Vagina (tissue), 2 donors: ENCODE measurements at regions not wholly inside any gene's neighbourhood (a gene's known extent, or its start where the extent isn't known, plus 50 kb on each side); places are given as distances from the start of the nearest gene placed in this dataset.

Experiments used
- DNase-seq, 2 donors: peaks; one replicate each; pipeline ENCODE4 v3.0.0-alpha.2; 2017; ENCODE audit errors: extremely low spot score in 2 of 2
- H3K27ac ChIP-seq: fragments of 200-600 bp; sonication (generic); one replicate; pipeline ENCODE4 v1.5.1; 2019
- H3K27me3 ChIP-seq: fragments of 200-600 bp; sonication (generic); one replicate; pipeline ENCODE4 v1.5.1; 2019
- H3K36me3 ChIP-seq, 2 donors: fragments of 200-600 bp; sonication (generic); one replicate each; pipeline ENCODE4 v1.5.1; 2017 to 2019
- H3K4me1 ChIP-seq: fragments of 200-600 bp; sonication (generic); one replicate; pipeline ENCODE4 v1.5.1; 2019
- H3K4me3 ChIP-seq, 2 donors: fragments of 200-600 bp; sonication (generic); 1 replicate in 1 of 2; 2 replicates in 1 of 2; pipeline ENCODE4 v1.5.1; 2016 to 2019
- H3K9me3 ChIP-seq: fragments of 200-600 bp; sonication (generic); one replicate; pipeline ENCODE4 v1.5.1; 2019
- CTCF ChIP-seq, 3 experiments: fragments of 450-650 bp in 2 of 3; fragments of 200-600 bp in 1 of 3; sonication (generic) in 1 of 3; IDR thresholded peaks; one replicate each; pipeline ENCODE4 v1.5.1; 2017 to 2019; ENCODE audit warnings: antibody characterized with exemption in 3 of 3, mild to moderate bottlenecking in 2 of 3, moderate library complexity in 2 of 3
- POLR2A ChIP-seq, 2 donors: fragments of 450-650 bp; IDR thresholded peaks; one replicate each; pipeline ENCODE4 v1.6.1; 2017; ENCODE audit warnings: antibody characterized with exemption in 2 of 2, mild to moderate bottlenecking in 2 of 2, moderate library complexity in 2 of 2
- POLR2AphosphoS5 ChIP-seq, 2 donors: sonication (generic); formaldehyde crosslinking; IDR thresholded peaks; one replicate each; pipeline ENCODE4 v1.9.0; 2017; ENCODE audit warnings: antibody characterized with exemption in 2 of 2, mild to moderate bottlenecking in 2 of 2, low read depth in 1 of 2; ENCODE audit not compliant: insufficient read depth in 1 of 2
- intact Hi-C: fragments of 100-400 bp; cut with DNase I; formaldehyde crosslinking; loops from one replicate; pipeline ENCODE4 v1.15.1; 2023

GRCh38 chr12:89289720-89290119, 62.6 kb downstream of the DUSP6 start:
- H3K9me3 ChIP-seq, result no peaks in the 10 kb centered on the region
- no peak for DNase-seq
- no peaks in the 10 kb centered on the region for H3K36me3 ChIP-seq
- no peaks in the 10 kb centered on the region for H3K4me1 ChIP-seq
- no peaks in the 10 kb centered on the region for H3K27me3 ChIP-seq
- no peak for TF ChIP-seq POLR2A (IDR thresholded peaks at IDR 0.05)
- TF ChIP-seq POLR2AphosphoS5 (IDR thresholded peaks at IDR 0.05; ENCODE audit: insufficient read depth in 1 of 2, low read depth in 1 of 2), result no peak
- TF ChIP-seq CTCF (IDR thresholded peaks at IDR 0.05), result no peak
- H3K4me3 ChIP-seq, result no peak overlapping the region
- intact Hi-C loops, result no loop called here
- no peak overlapping the region for H3K27ac ChIP-seq

- Histone ChIP-seq H3K36me3 (no peaks in the 10 kb centered on the region), H3K4me1 (no peaks in the 10 kb centered on the region), H3K4me3 (no peak overlapping the region), H3K9me3 (no peaks in the 10 kb centered on the region), H3K27me3 (no peaks in the 10 kb centered on the region), H3K27ac (no peak overlapping the region)
- intact Hi-C loops, result no loop called here
- DNase-seq, result no peak
- TF ChIP-seq POLR2AphosphoS5 (IDR thresholded peaks at IDR 0.05; ENCODE audit: insufficient read depth in 1 of 2, low read depth in 1 of 2), result no peak
- TF ChIP-seq CTCF (IDR thresholded peaks at IDR 0.05), result no peak
- no peak for TF ChIP-seq POLR2A (IDR thresholded peaks at IDR 0.05)
These were observed 63.3 kb downstream of the DUSP6 start for GRCh38 chr12:89288959-89289358.

GRCh38 chr12:89286501-89286900, 65.8 kb downstream of the DUSP6 start:
- DNase-seq, result no peak
- H3K27ac ChIP-seq, result no peak overlapping the region
- intact Hi-C loops, result no loop called here
- no peak overlapping the region for H3K4me3 ChIP-seq
- no peak for TF ChIP-seq POLR2A (IDR thresholded peaks at IDR 0.05)
- no peak for TF ChIP-seq POLR2AphosphoS5 (IDR thresholded peaks at IDR 0.05; ENCODE audit: insufficient read depth in 1 of 2, low read depth in 1 of 2)
- TF ChIP-seq CTCF (IDR thresholded peaks at IDR 0.05), result no peak
- H3K9me3 ChIP-seq, result no peaks in the 10 kb centered on the region
- no peaks in the 10 kb centered on the region for H3K4me1 ChIP-seq
- H3K36me3 ChIP-seq, result no peaks in the 10 kb centered on the region
- H3K27me3 ChIP-seq, result no peaks in the 10 kb centered on the region

- no peak overlapping the region for H3K27ac ChIP-seq
- H3K36me3 ChIP-seq, result no peaks in the 10 kb centered on the region
- peaks cover 6% of the 10 kb centered on the region for H3K4me1 ChIP-seq
- no peak overlapping the region for H3K4me3 ChIP-seq
- no peaks in the 10 kb centered on the region for H3K27me3 ChIP-seq
- DNase-seq, result no peak
- no peak for TF ChIP-seq POLR2AphosphoS5 (IDR thresholded peaks at IDR 0.05; ENCODE audit: insufficient read depth in 1 of 2, low read depth in 1 of 2)
- no peak for TF ChIP-seq CTCF (IDR thresholded peaks at IDR 0.05)
- intact Hi-C loops, result no loop called here
- H3K9me3 ChIP-seq, result no peaks in the 10 kb centered on the region
These were observed 70.8 kb downstream of the DUSP6 start for GRCh38 chr12:89281539-89281867.

- intact Hi-C loops, result no loop called here
- no peaks in the 10 kb centered on the region for H3K27me3 ChIP-seq
- no peak overlapping the region for H3K27ac ChIP-seq
- no peaks in the 10 kb centered on the region for H3K9me3 ChIP-seq
- H3K36me3 ChIP-seq, result no peaks in the 10 kb centered on the region
- H3K4me1 ChIP-seq, result peaks cover 6% of the 10 kb centered on the region
- TF ChIP-seq CTCF (IDR thresholded peaks at IDR 0.05), result no peak
- no peak overlapping the region for H3K4me3 ChIP-seq
- DNase-seq, result no peak
These were observed 71.3 kb downstream of the DUSP6 start for GRCh38 chr12:89280833-89281538.
